GM21619 (cell line): ENCODE measurements at regions not wholly inside any gene's neighbourhood (a gene's known extent, or its start where the extent isn't known, plus 50 kb on each side); places are given as distances from the start of the nearest gene placed in this dataset.

Experiments used
- ATAC-seq: cut with Tn5 transposase; IDR thresholded peaks from one replicate; pipeline ENCODE4 v1.9.1; 2021; ENCODE audit not compliant: unreplicated experiment

- ATAC-seq = no peak
These were observed 640.1 kb downstream of the PTPRU start for GRCh38 chr1:29876441-29876840.

GRCh38 chr1:29875557-29876028 lies 639.3 kb downstream of the PTPRU start:
- ATAC-seq = no peak

- ATAC-seq = no peak
These were observed 634.3 kb downstream of the PTPRU start for GRCh38 chr1:29870621-29871020.

- ATAC-seq = no peak
These were observed 633.5 kb downstream of the PTPRU start for GRCh38 chr1:29869802-29870201.

GRCh38 chr1:29868944-29869343 lies 632.6 kb downstream of the PTPRU start:
- no peak for ATAC-seq

- no peak for ATAC-seq
These were observed 631.8 kb downstream of the PTPRU start for GRCh38 chr1:29868096-29868495.

- no peak for ATAC-seq
These were observed 628.7 kb downstream of the PTPRU start for GRCh38 chr1:29865051-29865450.

- no peak for ATAC-seq
These were observed 628.2 kb downstream of the PTPRU start for GRCh38 chr1:29864431-29865022.

GRCh38 chr1:29861922-29862321 lies 625.6 kb downstream of the PTPRU start:
- no peak for ATAC-seq

GRCh38 chr1:29861446-29861845 lies 625.1 kb downstream of the PTPRU start:
- ATAC-seq = no peak

- no peak for ATAC-seq
These were observed 624.4 kb downstream of the PTPRU start for GRCh38 chr1:29860681-29861080.

GRCh38 chr1:29860056-29860455 lies 623.7 kb downstream of the PTPRU start:
- ATAC-seq = no peak

- ATAC-seq = no peak
These were observed 622.8 kb downstream of the PTPRU start for GRCh38 chr1:29859126-29859525.

GRCh38 chr1:29858646-29859045 lies 622.3 kb downstream of the PTPRU start:
- no peak for ATAC-seq

GRCh38 chr1:29856340-29857114 lies 620.2 kb downstream of the PTPRU start:
- ATAC-seq = no peak

- ATAC-seq = no peak
These were observed 619.3 kb downstream of the PTPRU start for GRCh38 chr1:29855561-29856160.

- no peak for ATAC-seq
These were observed 618.5 kb downstream of the PTPRU start for GRCh38 chr1:29854700-29855276.

GRCh38 chr1:29853716-29854330 lies 617.5 kb downstream of the PTPRU start:
- ATAC-seq = no peak

- no peak for ATAC-seq
These were observed 615.9 kb downstream of the PTPRU start for GRCh38 chr1:29852248-29852647.

GRCh38 chr1:29851691-29852090 lies 615.4 kb downstream of the PTPRU start:
- ATAC-seq = no peak

GRCh38 chr1:29849991-29850757 lies 613.9 kb downstream of the PTPRU start:
- no peak for ATAC-seq
